GM04504 (cell line): ENCODE measurements at regions not wholly inside any gene's neighbourhood (a gene's known extent, or its start where the extent isn't known, plus 50 kb on each side); places are given as distances from the start of the nearest gene placed in this dataset.
"Not testable (repeated sequence)": the region's sequence is repeated elsewhere in the genome, so short reads cannot be mapped to it uniquely, and the experiment has no call there.

ENCODE experiments used
- DNase-seq: peaks from one replicate; pipeline ENCODE4 v3.0.0-alpha.2; 2012; ENCODE audit warnings: low read depth

DNA sequence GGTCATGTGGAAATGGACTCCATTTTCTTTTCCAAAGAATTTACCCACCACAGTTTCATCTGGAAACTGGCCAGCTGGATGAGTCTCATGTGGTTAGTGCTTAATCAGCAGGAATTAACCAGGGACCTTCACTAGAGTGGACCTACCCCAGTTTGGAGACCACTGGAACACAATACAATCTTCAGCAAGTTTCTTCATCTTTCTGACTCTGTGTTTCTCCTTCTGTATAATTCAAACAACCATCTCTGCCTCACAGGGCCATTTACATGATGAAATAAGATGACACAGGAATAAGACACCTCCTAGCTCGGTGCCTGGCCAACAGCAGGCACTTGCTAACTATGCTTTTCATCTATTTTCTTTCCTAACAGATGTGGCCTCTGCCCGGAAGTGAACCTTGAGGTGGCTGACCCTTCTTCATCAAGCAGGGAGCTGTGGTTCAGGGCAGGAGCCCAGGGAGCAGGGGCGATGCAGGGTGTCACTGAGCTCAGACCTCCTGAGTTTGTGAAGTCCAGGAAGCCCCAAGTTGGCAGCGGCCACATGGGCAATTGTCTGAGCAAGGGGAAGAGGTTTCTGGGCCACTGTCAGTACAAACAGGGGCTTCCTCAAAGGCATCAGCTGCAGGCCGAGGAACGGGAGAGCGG lies 98.8 kb downstream of the SOD2 start:
- no peak for DNase-seq

DNA sequence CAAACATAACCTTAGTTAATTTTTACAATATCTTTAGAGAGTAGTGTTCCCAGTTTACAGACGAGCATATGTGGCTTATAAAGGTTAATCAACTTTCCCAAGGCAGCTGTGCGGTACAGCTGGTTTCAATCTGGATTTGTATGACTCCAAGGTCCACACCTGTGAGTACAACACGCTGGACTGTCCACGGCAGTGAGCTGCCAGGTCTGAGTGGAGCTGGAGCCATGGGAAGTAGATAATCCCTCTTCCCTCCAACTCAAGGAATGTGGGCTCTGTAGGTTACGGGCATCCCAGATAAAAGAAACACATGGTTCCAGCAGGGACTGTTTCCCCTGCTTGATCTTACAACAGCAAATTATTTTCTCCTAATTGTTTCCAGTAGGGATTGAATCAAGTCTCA lies 102.2 kb downstream of the SOD2 start:
- DNase-seq: no peak

DNA sequence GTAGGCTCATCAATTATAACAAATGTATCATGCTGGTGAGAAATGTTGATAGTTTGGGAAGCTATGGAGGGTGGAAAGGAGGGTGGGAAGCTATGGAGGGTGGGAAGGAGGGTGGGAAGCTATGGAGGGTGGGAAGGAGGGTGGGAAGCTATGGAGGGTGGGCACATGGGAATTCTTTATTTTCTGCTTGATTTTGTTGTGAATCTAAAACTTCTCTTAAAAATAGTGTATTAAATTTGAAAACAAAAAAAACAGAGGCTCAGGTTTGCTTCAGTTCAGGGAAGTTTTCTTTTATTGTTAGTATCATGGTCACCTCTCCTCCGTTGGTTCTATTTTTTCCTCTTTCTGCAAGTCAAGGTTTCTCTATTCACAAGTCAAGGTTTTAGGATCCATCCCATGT lies 106.4 kb downstream of the SOD2 start:
- DNase-seq: no peak

DNA sequence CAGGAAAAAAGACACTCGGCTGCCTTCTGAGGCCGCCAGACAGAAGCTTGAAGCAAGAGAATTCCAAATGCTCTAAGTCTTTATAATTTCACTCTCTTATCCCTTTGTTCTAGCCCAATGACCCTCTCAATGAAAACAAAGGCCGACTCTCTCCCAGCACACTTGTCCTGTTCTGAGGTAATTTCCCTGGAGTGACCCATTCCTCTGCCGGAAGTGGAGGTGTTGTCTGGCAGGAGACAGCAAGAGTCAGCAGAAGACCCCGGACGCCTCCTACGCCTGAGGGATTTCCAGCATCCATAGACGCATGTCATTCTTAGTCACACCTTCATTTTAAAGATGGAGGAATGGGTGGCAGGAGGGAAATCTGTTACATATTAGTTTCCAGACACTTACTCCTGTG lies 110.3 kb downstream of the SOD2 start:
- no peak for DNase-seq

DNA sequence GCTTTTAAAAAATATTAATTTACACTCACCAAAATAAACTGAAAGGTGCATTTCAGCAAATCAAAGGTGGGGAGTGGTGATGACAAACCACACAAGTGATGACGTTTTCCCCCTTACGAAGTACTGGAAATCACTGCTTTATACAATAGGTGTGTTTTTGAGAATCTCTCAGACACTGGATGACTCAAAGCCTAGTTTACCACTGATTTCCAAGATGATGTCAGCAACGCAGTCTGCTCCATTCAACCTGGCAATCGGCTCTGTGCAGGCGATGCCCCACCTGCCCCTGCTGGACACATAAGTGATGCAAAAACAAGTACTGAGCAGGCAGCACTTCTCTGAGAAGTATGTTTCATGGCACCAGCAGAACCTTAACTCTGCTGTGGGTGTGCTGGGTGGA lies 114.4 kb downstream of the SOD2 start:
- DNase-seq: no peak

DNA sequence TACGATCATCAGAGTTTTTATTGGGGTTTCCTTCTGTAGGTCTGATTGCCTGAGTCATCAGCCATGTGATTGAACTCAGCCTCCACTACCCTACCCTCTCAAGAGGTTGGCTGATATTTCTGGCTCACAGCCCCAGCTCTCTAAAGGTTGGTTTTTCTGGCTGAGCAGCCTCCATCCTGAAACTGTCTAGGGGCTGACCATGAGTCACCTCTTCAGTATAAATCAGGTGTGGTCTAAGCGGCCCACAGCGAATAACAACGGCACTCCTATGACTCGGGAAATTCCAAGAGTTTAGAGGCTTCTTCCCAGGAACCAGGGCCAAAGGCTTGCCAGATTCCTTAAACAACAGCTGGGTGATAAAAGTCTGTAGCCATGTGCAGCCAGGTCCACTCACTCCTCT lies 115.5 kb downstream of the SOD2 start:
- no peak for DNase-seq

DNA sequence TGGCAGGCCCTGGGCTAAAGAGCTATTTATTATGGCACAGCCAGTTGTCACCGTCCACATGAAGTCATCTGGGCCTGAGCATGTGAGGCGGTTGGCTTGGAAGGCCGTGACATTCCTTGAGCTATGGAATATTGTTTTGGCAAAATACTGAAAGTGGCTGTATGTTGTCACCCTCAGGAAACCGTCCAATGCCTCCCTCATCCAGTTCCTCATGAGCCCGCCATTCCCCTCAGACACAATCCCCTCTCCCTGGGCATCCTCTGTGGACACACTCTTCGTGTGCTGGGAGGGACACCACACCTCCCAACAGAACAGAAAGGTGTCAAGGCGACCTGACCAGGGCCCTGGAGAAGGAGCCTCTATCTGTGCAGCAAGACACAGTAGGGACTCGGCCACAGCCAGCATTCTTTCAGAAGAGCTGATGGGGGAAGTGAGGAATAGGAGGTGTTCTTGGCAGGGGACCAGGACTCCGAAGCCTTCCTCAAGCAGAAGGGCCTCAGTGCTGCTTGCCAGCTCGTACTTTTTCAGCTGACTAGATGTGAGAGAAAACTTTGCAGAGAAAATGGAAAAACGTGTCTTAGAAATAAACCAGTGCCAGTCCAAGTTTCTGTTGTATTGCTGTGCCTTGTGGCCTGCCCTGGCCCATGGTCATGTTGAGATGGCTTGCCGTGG lies 120.5 kb downstream of the SOD2 start:
- no peak for DNase-seq

DNA sequence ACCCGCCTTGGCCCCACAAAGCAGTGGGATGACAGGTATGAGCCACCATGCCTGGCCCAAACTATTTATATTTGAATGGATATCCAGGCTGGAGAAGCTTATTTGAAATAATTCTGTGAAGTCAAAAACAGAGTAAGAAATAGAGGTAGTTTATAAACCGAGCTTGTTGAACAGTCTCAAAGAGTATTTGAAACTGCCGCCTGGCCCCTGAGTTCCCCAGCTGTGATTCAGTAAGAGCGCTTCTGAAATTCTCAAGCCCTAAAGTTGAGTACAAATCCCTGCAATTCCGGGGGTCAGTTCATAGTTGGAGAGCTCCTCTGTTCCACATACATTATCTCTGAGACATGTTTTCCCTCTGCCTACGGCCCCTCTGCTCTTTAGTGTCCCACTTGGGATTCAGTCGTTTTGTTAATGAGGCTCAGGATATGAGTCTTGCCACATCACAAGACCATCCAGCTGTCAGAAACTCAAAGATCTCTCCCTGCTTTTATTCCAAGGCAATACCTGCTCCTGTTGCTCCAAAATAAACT lies 127.8 kb downstream of the SOD2 start:
- no peak for DNase-seq

DNA sequence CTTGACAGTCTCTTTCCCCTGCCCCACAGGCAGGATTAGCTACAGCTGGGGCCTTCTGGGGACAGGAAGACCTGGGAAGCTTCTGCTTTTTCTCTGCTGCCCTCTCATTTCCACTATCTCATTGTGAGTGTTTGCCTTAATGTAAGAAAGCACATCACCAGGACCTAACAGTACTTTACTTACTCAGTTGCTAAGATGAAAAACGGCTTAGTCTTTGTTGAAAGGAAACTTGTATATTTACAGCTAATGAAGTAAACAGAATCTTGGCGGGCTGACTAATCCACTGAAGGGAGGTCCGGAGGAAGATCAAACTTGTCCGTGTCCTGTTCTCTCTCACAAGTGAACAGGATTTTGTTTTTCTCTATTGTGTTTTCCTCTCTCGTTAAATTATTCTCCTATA lies 128.6 kb downstream of the SOD2 start:
- DNase-seq: no peak

DNA sequence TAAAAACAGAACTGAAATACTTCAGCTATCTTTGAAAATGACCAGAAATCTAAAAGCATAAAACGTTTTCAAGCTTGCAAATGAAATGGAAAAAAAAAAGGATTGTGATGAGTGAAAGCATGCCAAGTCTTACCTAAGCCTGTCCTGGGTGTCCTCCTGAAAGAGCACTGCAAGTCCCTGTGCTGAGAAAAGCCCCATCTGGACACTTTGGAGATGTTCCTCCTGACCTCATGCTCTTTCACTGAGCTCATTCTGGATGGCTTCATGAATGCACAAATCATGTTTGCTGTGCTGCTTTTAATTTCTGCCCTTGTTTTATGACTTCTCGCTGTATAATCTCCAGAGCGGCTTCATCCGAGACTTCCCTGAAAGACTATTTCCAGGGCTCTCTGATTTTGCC lies 136.0 kb downstream of the SOD2 start:
- DNase-seq: no peak

DNA sequence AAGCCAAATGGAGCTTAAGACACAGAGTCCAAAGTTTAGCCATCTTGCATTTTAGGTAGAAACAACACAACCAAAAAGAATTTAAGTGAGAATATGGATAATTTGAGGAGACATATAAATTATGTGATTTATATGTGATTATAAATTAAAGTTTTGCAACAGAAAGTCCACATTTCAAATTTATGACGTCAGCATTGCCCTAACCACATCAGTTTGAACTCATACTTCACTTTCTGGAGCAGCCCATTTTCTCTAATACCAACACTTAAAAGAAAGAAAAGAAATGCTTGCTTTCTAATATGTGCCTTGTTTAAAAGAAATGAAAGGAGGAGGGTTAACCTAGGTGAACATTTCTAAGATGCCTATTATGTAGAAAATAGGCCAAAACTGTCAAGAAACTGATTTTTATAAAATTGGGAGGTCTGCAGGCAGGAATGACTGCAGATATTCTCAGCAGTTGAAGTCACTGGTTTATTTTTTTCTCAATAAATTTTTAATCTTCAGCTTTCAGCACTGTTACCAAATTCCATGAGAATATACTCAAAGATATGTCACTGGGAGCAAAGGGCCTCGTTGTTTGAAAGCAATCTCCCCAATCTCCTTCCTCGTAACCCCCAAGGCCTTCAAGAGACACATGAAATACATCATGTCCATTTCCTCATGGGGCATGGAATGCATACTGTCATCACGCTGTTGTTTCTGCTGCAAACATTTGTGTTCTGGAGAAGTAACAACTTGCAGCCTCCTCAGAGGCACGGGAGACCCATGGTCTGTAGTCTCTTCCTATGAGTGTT lies 137.8 kb downstream of the SOD2 start:
- DNase-seq: no peak

DNA sequence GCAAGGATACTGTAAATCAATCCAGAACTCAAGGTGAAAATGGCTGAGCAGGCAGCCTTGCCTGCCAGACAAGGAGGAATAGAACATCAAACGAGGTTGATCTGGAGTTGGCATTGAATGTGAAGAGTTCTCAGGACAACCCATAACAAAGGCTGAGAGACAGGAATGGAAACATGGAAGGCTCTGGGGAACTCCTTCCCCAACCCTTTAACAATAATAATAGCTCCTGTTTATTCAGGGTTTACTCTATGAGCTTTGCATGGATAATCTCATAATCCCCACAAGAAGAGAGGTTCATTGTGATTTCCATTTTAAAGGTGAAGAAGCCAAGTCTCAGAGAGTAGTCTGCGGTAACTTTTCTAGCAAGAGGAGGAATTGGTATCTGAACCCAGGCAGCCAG lies 151.7 kb downstream of the SOD2 start:
- no peak for DNase-seq

DNA sequence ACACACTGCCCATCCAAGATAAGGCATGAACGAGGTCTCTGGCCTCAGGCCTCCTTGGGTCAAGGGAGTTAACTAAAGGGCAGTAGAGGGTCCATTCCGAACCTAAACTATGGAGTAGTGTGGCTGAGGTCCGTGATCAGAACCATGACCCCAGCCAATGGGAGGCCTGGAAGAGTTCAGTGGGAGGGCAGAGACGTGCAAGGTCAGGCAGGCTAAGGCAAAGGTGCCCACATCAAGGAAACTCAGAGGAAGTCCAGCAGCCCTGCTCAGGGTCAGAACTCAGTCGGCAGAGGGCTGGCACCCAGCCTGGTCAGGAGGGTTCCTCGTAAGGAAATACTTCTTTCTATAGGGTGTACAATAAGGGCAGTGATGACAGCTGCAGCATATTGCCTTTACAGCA lies 152.2 kb downstream of the SOD2 start:
- no peak for DNase-seq

DNA sequence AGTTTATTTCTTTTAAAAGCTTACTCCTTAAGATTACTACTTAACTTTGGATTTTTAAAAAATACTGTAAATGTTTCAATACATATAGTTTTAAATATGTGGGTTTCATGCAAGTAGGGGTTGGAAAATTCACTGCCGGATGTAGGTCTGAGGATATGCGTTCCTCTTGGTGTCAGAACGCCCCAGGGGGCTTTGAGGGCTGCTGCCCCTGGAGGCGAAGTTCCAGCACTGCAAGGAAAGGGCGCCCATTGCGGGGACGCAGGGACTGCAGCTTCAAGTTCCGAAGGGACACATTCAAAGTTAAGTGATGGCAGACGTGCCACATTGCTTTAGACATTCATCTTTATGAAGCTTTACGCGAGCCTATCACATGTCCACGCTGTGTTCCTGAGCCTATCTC lies 152.9 kb downstream of the SOD2 start:
- no peak for DNase-seq

DNA sequence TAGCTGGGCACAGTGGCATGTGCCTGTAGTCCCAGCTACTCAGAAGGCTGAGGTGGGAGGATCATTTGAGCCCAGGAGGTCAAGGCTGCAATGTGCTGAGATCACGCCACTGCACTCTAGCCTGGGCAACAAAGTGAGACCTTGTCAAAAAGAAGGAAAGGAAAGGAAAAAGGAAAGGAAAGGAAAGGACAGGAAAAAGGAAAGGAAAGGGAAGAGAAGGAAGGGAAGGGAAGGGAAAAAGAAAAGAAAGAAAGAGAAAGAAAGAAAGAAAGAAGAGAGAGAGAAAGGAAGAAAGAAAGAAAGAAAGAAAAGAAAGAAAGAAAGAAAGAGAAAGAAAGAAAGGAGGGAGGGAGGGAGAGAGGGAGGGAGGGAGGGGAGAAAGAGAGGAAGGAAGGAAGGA lies 155.0 kb downstream of the SOD2 start:
- DNase-seq: not testable (repeated sequence)

DNA sequence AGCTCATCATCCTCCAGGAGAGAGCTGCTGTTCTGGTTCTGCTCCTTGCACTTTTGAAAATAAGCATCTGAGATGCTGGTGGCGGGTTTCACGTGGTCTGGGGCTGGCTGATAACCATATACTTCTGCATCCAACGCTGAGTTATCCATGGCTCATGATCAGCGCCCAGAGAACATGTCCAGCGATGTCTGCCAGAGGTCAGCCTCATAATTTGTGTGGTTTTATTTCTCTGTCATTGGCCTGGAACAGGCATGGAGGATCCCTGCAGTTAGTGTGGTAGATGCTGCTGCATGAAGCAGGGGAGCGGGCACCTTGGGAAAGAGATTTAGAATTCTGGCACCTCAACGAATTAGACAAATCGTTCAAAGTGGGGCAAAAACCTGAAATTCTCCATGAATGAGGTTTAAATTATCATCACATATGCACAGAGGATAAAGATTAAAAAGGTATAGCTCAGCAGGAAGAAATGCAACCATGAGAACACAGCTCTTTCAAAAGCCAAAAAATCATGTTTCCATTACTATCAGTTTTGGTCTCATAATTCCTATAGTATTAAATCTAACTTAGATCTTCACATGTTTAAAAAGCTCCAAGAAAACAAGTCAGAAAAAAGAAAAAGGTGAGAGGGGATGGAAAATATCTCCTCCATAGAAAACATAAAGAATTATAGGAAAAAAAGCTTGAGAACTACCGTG lies 157.2 kb downstream of the SOD2 start:
- no peak for DNase-seq

DNA sequence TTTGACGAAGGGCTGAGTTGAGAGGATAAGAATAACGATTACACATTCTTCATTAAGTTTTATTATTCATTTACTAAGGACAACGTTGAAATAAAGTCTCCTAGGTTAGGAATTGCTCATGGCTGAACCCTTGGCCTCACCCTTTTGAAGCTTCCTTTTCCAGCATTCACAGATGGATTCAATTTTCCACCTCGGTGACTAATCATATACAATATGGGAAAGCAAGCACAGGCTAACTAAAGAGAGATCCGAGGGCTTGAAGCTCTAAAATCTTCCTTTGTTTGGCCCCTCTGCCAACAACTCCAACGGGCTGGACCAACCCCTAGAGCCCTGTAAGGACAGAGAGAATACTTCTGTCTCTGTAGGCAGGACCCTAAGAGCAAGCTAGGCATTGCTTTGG lies 159.5 kb downstream of the SOD2 start:
- DNase-seq: peak; percentile 53

DNA sequence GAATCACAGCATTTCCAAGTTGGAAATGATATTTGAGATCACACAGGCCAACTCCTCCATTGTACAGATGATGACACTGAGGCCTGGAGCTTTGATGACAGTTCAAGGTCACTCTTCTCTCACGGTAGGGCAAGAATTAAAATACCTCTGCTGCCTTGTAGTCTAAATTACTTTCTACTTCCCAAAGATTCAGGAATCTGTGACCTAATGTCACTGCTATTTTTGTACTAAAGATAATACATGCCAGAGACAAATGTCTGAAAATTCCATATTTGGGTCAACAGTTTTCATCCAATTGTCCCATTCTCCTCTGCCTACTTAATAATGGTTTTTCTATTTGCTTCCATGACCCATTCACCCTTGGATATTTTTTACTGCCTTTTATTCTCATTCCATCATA lies 160.0 kb downstream of the SOD2 start:
- no peak for DNase-seq

DNA sequence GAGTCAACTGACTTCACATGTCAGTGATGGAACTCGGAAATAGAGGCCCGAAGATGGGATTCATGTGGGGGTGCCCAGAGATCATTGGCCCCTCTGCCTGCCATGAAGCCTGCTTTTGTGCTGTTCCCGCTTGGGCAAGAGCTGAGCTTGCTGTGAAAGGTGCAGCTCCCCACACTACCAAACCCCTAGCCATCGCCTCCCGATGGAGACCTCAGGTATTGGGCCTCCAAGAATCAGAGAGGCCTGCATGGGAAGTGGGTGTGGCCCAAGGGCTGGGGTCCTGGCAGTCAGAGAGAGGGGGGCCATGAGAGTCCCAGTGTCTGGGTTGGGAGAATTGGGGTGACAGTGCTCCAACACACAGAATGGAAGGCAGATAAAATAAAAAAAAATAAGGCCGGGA lies 160.9 kb downstream of the SOD2 start:
- no peak for DNase-seq

DNA sequence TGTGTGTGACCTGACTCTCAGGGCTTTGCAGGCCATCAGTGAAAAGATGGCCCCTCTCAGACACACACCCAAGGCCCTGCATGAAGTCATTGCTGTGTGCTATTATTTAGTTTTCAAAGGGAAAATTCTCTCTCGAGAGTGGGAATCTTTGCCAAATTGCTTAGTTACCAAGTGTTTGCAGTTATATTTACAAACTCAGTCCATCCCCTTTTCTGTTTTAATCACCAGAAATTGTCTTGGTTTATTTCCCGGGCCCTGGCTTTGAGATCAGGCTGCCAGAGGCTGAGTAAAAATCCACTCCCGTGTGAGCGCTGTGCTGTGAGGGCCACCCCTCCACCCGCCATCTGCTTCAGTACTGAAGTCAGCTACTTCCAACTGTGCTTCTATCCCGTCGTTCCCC lies 163.1 kb downstream of the SOD2 start:
- peak; percentile 5 for DNase-seq

DNA sequence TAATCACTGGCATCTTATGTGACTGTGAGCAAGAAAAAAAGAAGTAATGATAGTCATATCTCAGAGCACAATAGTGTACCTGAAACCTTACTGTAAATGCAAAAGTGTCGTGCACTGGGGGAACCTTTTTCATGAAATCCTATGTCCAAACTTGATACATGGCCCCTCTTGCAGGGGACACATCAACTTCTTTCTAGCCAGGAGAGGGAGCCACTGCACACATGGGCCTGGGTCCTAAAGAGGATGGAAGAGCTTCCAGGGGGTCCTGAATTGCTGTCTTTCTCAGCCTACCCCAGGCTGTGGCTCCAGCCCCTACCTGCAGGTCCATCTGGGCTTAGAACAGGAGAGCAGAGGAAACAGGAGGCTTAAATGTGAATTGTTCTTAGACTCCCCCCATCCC lies 165.7 kb downstream of the SOD2 start:
- DNase-seq: no peak

DNA sequence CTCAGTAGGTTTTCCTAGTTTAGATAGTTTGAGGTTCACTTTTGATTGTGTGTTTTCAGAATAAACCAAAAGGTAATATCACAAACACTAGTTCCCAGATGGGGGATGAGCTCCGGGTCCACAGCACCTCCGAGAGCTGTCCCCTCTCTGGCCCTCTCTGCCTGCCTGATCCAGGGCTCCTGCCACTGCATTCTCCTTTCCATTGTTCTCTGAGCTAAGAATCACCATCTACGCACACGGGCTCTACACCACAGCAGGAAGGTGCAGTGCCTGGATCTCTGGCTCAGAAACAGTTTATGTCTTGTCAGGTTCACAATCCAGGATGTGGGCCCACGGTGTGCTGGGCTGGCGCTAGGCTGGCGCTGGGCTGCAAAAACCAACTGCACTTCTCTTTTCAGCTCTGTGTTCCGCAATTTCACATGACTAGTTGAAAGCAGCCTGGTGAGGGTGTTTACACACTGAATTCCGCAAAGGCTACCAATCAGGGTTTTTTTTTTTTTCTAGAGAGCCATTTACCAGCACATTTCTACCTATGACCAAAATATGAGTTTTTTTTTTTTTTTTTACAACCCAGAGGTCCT lies 167.5 kb downstream of the SOD2 start:
- no peak for DNase-seq
